Activated CD4-positive, CD25-positive, alpha-beta regulatory T cell (primary cell): ENCODE measurements at regions not wholly inside any gene's neighbourhood (a gene's known extent, or its start where the extent isn't known, plus 50 kb on each side); places are given as distances from the start of the nearest gene placed in this dataset.

ENCODE experiments used
- DNase-seq, 4 experiments: peaks; one replicate each; lab custom pipeline; 2025; lab: John Stamatoyannopoulos, UW

DNA sequence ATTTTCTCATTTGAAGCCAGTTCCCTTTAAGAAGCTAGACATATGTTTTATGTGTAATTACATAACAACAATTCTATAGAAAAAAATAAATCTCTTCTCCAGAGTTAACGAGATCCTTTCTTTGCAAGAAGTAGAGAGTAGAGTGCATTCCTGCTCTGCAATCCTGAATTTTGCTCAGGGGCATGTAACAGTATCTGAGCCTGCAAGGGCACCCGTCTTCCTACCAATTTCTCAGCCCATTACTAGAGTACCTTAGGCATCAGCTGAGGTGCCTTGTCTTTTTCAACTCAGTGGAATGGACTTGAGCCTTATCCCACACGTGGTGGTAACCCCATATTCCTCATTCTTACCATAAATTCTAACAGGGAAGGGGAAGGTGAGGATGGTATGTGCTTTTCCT, 205.9 kb downstream of the IKZF2 start:
- DNase-seq, result no peak

DNA sequence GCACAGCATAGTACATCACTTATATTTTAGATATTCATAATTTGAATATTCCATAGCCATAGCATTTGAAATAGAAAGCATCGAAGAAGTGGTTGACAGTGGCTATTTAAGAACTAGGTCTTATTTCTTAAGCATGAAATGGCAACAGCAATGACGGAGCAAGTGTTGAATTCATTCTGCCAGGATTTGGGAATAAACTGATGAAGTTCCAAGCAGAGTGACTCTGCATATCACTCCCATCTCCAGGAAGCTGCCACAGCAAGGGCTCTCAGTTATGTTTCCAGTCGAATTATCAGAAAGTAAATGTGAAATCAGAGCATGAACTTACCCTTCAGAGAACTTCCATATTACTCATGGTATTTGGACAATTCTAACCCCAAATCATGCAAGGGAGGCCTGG, 208.1 kb downstream of the IKZF2 start:
- DNase-seq, result no peak

DNA sequence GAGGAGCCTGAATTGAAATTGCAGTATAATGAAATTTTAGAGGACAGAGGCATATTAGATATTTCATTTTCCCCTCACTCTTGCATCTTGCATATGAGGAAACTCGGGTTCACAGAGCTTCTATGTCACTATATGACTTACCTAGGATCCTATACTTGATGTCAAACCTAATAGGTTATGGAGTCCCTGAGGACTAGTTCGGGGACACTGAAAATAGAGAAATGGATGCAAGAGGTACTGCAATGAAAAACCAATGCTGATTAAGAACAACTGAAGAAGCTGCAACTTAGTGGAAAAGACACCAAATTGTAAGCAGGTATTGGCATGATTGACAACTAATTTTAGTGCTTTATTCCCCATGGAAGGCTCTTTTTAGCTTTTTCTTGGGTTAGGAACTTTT, 210.1 kb downstream of the IKZF2 start:
- DNase-seq, result no peak

DNA sequence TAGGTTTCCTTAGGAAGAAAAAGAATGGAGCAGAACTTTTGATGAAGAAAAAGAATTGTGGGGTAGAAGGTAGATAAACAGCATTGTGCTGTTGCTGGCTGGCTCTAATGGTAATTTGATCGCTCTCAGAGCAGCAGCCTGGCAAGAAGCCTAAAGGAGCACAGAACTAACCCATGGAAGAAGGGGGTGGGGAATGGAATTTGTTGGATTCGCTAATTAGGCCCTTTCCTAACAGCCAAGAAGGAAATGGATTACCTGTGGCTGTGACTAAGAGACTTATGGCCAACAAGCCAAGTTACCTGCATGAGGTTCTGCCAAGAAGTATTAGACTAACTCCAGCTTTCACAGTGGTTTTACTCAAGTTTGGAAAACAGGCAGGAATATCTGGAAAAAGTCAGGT, 210.6 kb downstream of the IKZF2 start:
- no peak for DNase-seq

- no peak for DNase-seq
Observed at GRCh38 chr2:212939777-212940531, 211.5 kb downstream of the IKZF2 start.

DNA sequence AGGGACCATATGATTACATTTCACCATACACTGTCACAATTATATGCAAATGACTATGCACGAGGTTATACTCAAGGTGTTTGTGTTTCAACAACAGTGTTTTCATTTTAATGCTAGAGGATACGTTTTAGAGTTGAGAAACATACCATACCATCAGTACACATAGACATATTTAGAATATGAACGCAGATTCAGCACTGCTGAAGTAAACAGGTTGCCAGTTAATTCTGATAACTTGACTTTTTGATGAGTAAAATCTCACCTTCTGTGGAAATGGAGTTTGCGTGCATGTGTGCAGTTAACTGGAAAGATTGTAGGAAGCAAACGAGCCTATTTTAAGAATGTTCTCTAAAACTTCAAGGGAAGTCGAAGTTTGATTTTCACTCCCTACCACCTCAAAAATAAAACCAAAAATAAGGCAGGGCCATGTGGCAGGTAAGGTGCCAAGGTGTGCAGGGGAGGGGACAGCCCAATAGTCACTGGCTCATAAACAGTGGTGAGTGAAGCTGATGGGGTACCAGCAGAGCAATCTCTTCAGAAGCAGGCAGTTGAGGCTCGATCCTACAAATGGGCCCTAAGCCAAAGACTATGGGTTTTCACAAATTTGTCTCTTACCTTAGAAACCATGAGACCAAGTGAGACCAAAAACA, 213.1 kb downstream of the IKZF2 start:
- no peak for DNase-seq

DNA sequence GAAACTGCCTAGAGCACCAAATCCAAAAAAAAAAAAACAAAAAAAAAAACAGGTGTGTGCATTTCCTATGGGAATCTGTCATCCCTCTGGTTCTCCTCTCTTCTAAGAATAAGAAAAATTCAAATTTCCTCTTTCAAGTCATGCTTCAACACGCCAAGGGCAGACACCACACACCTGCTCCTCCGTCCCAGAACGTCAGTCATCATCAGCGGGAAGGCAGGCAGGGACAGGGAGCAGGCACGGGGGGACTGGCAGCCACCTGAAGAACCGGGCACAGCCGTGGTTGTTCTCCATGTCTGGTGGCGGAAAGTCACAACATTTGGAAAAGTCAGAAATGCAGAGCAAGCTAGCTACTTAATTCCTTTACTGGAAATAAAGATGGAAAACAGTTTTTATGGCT, 214.8 kb downstream of the IKZF2 start:
- DNase-seq, result no peak

DNA sequence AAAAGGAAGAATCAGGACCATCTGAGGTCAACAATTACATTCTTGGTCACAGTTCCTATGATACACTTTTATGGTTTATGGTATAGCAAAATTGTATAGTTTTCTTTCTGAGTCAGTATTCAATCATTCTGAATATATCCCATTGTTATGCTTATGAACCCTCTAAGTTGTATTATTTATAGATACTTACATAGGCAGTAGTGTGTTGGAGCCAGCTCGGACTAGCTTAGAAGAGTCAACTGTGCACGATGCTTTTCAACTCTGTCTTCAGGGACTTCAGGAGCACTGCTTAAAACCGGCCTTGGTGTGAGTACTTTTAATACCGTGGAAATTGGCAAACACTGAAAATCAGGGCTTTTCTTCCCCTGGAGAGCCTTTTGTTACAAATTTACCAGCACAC, 215.7 kb downstream of the IKZF2 start:
- no peak for DNase-seq

- DNase-seq, result no peak
Observed at GRCh38 chr2:212931271-212931670, 220.1 kb downstream of the IKZF2 start.

DNA sequence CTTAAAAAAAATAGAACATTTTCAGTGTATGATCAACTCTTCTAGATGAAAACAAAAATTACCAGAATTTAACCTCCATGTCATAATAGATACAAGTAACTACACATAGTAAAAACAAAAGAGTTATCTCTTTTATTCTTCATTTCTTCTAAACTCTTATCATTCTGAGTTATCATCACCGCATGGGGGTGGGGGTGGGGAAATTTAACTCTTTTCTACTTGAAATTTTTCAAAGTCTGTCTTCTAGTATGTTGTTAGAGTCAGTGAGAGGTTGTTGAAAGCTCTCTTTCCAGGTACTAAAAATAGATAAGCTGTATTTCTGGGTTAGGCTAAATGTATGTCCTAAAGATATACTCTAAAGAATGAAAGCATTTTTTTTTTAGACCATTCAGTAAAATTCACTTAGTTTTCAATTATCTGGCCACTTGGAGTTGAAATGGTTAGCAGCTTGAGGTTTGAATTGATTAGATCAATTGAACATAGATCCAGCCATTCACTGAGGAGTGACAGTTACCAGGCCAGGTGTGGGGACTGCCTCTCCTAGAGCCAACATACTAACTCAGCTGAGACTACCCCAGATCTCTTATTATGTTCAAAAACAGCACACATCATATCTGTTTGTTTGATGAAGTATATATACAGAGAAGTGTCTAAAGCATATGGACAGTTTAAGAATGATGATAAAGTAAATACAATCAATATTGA, 220.7 kb downstream of the IKZF2 start:
- DNase-seq, result peak in 1 of 4 experiments; percentile 4

DNA sequence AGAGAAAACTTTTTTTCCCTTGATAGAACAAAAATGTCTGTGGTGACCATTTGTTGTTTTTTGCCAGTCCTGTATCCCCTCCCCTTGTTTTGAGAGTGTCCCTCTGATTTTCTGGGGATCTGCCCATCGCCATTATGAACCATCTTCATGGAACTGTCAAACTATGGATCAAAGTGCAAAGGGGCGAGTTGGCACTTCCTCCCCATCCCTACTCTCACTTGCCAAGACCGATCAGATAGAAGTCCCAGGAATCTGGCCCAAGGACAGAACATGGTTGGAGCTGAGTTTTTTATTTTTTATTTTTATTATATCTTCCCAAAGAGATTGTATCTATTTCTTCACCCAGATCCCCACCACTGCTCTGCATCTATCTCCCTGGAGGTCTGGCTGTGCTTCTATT, 221.4 kb downstream of the IKZF2 start:
- DNase-seq, result no peak

- no peak for DNase-seq
Observed at GRCh38 chr2:212929116-212929515, 222.3 kb downstream of the IKZF2 start.

- no peak for DNase-seq
Observed at GRCh38 chr2:212928681-212929080, 222.7 kb downstream of the IKZF2 start.

DNA sequence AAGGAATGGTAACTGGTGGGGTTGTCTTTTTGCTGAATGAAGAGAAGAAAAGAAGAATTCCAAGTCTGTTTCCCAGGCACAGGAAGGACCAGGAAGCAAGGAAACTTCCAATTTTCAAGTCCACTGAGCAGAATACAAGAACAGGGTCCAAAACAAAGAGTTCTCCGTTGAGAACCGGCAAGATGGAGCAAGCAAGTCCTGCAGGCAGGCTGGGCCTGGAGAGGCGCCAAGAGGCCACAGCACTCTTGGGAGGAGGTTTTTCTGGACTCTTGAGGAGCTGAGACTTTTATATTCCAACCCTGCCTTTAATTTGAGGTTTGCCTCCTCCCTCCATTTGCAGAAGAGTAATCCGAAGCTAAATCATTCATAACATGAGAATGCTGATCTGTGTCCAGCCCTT, 224.5 kb downstream of the IKZF2 start:
- DNase-seq, result no peak

- no peak for DNase-seq
Observed at GRCh38 chr2:212923393-212923792, 228.0 kb downstream of the IKZF2 start.

- no peak for DNase-seq
Observed at GRCh38 chr2:212922701-212923100, 228.7 kb downstream of the IKZF2 start.

DNA sequence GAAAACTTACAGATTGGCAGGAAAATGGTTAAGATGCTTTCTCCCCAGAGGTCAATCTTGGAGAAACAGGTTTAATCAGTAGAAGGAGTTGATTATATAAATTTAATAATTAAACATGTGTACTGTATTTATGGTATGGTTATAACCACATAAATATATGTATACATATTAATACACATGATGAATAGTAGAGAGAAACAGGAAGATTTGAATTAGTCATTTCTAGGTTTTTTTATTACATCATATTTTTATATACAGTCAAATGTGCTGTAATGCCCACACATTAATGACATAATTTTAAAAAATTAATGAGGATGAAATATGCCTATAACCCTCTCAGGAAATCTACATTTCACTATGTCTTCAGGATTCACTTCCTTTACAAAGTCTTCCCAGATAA, 229.7 kb downstream of the IKZF2 start:
- no peak for DNase-seq

DNA sequence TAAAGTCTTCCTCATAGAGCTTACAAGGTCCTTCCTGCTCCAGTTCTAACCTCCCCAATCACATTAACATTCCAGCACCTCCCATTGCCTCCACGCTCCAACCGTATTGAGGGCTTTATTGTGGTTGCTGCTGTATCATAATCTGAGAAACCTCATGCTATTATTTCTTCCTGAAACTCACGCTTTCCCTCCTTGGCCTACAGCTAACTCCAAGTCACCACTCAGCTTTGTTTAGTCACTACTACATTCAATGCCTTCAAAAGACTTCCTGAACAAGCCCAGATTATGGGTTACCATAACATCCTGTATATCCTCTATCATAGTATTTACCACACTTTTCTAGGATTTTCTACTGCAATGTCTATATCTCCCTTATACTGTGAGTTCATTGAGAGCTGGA, 230.4 kb downstream of the IKZF2 start:
- DNase-seq, result no peak

GRCh38 chr2:212919238-212919637, 232.2 kb downstream of the IKZF2 start:
- DNase-seq, result no peak

DNA sequence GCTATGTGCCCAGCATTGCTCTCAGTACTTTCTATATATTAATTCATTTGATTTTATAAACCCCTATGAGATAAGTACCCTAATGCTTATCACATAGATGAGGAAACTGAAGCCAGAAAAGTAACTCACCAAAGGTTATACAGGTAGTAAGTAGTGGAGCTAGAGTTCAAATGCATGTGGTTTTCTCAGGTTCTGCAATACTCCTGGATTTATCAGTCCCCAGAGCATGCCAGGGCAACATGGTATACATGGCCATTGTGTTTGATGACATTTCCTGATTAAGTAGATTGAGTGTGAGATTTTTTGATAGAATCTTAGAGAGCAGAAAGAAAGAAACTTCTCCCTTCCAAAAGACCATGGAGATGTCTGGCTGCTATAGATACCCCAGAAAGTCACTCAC, 233.1 kb downstream of the IKZF2 start:
- DNase-seq, result no peak

DNA sequence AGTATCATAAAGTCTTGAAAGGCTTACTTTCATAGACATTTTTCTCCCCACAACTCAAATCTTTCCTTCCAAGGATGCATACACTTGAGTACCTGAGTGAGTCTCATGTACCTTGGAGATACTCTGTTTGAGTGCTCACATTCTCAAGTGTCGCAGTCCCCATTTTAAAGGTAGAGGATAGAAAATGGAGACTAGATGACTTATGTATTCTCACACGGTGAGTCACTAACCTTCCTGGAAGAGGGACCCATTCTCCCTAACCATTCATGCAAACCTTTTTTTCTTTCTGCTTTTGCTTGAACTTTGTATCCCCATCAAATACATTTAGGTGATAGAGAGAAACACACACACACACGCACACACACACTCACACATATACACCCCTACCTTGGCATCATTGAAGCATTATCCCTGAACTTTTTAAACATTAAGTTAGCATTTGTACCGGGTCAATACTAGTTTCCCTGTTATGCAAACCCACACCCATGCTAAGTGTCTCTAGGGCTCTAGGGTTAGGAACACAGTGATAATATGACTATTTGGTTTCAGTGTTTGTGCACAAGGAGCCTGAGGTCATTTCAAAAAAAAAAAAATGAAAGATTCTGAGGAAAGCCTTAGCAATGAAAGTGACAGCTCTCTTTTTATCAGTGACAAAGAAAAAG, 236.2 kb downstream of the IKZF2 start:
- no peak for DNase-seq

DNA sequence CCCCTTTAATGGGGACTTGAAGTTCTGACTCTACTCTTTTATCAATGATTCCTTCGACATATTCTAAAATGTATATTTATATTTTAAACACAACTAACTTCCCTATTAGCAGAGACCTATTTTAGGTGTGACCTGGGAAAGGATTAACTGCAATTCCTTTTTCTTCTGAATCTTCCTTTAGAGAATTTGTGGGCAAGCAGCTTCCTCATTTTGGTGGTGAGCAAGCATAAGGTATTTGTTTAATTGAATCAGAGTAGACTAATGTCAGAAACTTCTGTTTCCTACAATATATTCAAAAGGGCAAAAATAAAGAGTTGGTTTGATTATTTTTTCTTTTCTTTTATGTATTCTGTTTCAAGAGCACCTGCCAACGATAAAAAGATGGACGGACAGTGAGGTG, 237.0 kb downstream of the IKZF2 start:
- DNase-seq, result no peak
